Liver (tissue), 8 donors: ENCODE measurements at regions not wholly inside any gene's neighbourhood (a gene's known extent, or its start where the extent isn't known, plus 50 kb on each side); places are given as distances from the start of the nearest gene placed in this dataset.

Experiments used
- DNase-seq: peaks from one replicate; pipeline ENCODE4 v3.0.0-alpha.2; 2017; ENCODE audit warnings: low spot score
- H3K27ac ChIP-seq, 2 donors: one replicate each; pipeline ENCODE4 v1.7.0; 2013; ENCODE audit warnings: inconsistent platforms in 2 of 2, low read length in 2 of 2, control low read depth in 1 of 2, low read depth in 1 of 2, mild to moderate bottlenecking in 1 of 2
- H3K27me3 ChIP-seq, 4 donors: one replicate each; pipeline versions ENCODE4 v1.6.1 to v1.7.0; 2013; ENCODE audit warnings: low read length in 3 of 4, inconsistent platforms in 1 of 4, mild to moderate bottlenecking in 1 of 4, moderate library complexity in 1 of 4; ENCODE audit not compliant: control insufficient read depth in 4 of 4, insufficient read depth in 4 of 4
- H3K36me3 ChIP-seq, 4 donors: one replicate each; pipeline versions ENCODE4 v1.6.1 to v1.7.0; 2013; ENCODE audit warnings: low read length in 3 of 4, mild to moderate bottlenecking in 3 of 4, low read depth in 1 of 4, moderate library complexity in 1 of 4; ENCODE audit not compliant: control insufficient read depth in 4 of 4, insufficient read depth in 3 of 4
- H3K4me1 ChIP-seq, 4 donors: one replicate each; pipeline versions ENCODE4 v1.6.1 to v1.7.0; 2013; ENCODE audit warnings: low read length in 3 of 4, mild to moderate bottlenecking in 3 of 4, moderate library complexity in 1 of 4; ENCODE audit not compliant: control insufficient read depth in 4 of 4, insufficient read depth in 4 of 4
- H3K4me3 ChIP-seq, 3 donors: one replicate each; pipeline versions ENCODE4 v1.6.1 to v1.7.0; 2013; ENCODE audit warnings: low read length in 3 of 3, control low read depth in 1 of 3, low read depth in 1 of 3, mild to moderate bottlenecking in 1 of 3
- H3K9ac ChIP-seq, 2 donors: one replicate each; pipeline ENCODE4 v1.7.0; 2013; ENCODE audit warnings: low read length in 2 of 2, mild to moderate bottlenecking in 2 of 2, moderate library complexity in 2 of 2, control low read depth in 1 of 2, low read depth in 1 of 2
- H3K9me3 ChIP-seq, 4 donors: one replicate each; pipeline versions ENCODE4 v1.6.1 to v1.7.0; 2013; ENCODE audit warnings: low read length in 3 of 4; ENCODE audit not compliant: control insufficient read depth in 4 of 4
- EGR1 ChIP-seq, 2 donors: IDR thresholded peaks; 2 replicates each; pipeline ENCODE4 v1.6.1; 2016 to 2018; ENCODE audit warnings: antibody characterized with exemption in 2 of 2, low read depth in 2 of 2
- FOXA1 ChIP-seq: IDR thresholded peaks from 2 replicates; pipeline ENCODE4 v1.6.1; 2016; ENCODE audit warnings: antibody characterized with exemption
- FOXA2 ChIP-seq: IDR thresholded peaks from 2 replicates; pipeline ENCODE4 v1.6.1; 2016; ENCODE audit warnings: antibody characterized with exemption
- GABPA ChIP-seq, 2 donors: IDR thresholded peaks in 1 of 2; conservative IDR thresholded peaks in 1 of 2; 2 replicates each; pipeline ENCODE4 v1.6.1; 2016; ENCODE audit warnings: antibody characterized with exemption in 2 of 2, mild to moderate bottlenecking in 1 of 2, moderate library complexity in 1 of 2
- HNF4A ChIP-seq, 2 donors: conservative IDR thresholded peaks; 2 replicates each; pipeline ENCODE4 v1.6.1; 2016; ENCODE audit warnings: antibody characterized with exemption in 2 of 2, mild to moderate bottlenecking in 2 of 2
- HNF4G ChIP-seq: IDR thresholded peaks from 2 replicates; pipeline ENCODE4 v1.6.1; 2016; ENCODE audit warnings: antibody characterized with exemption
- JUND ChIP-seq, 2 donors: IDR thresholded peaks; 2 replicates each; pipeline ENCODE4 v1.6.1; 2016; ENCODE audit warnings: antibody characterized with exemption in 2 of 2
- NR2F2 ChIP-seq: IDR thresholded peaks from 2 replicates; pipeline ENCODE4 v1.6.1; 2016; ENCODE audit warnings: antibody characterized with exemption
- RAD21 ChIP-seq, 2 donors: IDR thresholded peaks; 2 replicates each; pipeline ENCODE4 v1.6.1; 2016; ENCODE audit warnings: antibody characterized with exemption in 2 of 2, mild to moderate bottlenecking in 2 of 2
- RXRA ChIP-seq, 2 donors: IDR thresholded peaks; 2 replicates each; pipeline ENCODE4 v1.6.1; 2017 to 2018; ENCODE audit warnings: antibody characterized with exemption in 2 of 2, mild to moderate bottlenecking in 1 of 2
- SP1 ChIP-seq: IDR thresholded peaks from 2 replicates; pipeline ENCODE4 v1.6.1; 2018; ENCODE audit warnings: antibody characterized with exemption, mild to moderate bottlenecking
- TAF1 ChIP-seq: conservative IDR thresholded peaks from 2 replicates; pipeline ENCODE4 v1.6.1; 2016; ENCODE audit warnings: antibody characterized with exemption, mild to moderate bottlenecking
- YY1 ChIP-seq: IDR thresholded peaks from 2 replicates; pipeline ENCODE4 v1.6.1; 2016; ENCODE audit warnings: antibody characterized with exemption, mild to moderate bottlenecking
- WGBS: extraction: QIAGEN DNeasy Blood & Tissue Kit; methylation state at CpG from one replicate; pipeline ENCODE4 v1.1.7; 2013; 5-methylcytosine and 5-hydroxymethylcytosine counted together
- TF ChIP-seq, protein P1 (sequence below): IDR thresholded peaks from 2 replicates; pipeline ENCODE4 v1.6.1; 2016; ENCODE audit warnings: antibody characterized with exemption
- TF ChIP-seq, protein P2 (sequence below): IDR thresholded peaks from 2 replicates; pipeline ENCODE4 v1.6.1; 2016; ENCODE audit warnings: antibody characterized with exemption
- TF ChIP-seq, protein P3 (sequence below): IDR thresholded peaks from 2 replicates; pipeline ENCODE4 v1.6.1; 2016; ENCODE audit warnings: antibody characterized with exemption
- TF ChIP-seq, protein P4 (sequence below): fragments of 150-350 bp; IDR thresholded peaks from 2 replicates; pipeline ENCODE4 v1.5.1; 2017; ENCODE audit warnings: improper control_type of control experiment, low read depth, low read length; ENCODE audit not compliant: missing input control
- TF ChIP-seq, protein P5 (sequence below): IDR thresholded peaks from 2 replicates; pipeline ENCODE4 v1.6.1; 2016; ENCODE audit warnings: antibody characterized with exemption, mild to moderate bottlenecking
- donor health status: healthy.
- donor health status: healthy.
- donor health status: healthy.
- donor health status: healthy.
- donor health status: healthy.

DNA sequence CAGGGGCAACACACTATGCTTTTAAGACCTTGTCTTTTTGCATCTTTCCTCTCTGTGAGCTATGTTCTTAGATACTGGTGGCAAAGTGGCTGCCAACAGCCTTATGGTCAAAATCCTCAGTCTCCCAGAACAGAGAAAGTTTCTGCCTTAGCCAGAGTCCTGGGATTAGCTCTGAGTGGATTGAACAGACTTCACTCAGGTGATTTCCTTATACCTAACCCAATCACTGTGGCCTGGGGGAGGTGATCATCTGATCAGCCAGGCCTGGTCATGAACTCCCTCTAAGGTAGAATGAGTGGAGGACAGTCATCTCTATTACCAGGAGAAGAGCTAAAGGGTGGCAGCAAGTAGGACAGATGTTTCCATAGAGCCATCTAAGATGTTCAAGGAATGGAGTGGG, 218.5 kb upstream of the E2F8 start:
- Histone ChIP-seq H3K27ac (no peak overlapping the region), H3K9ac (no peak overlapping the region), H3K27me3 (no peaks in the 10 kb centered on the region), H3K9me3 (no peaks in the 10 kb centered on the region), H3K36me3 (no peaks in the 10 kb centered on the region), H3K4me3 (no peak overlapping the region), H3K4me1 (no peaks in the 10 kb centered on the region)
- TF ChIP-seq, protein P1, sequence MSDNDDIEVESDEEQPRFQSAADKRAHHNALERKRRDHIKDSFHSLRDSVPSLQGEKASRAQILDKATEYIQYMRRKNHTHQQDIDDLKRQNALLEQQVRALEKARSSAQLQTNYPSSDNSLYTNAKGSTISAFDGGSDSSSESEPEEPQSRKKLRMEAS: no peak
- TF ChIP-seq TAF1 (no peak), GABPA (IDR thresholded peaks at IDR 0.05 in 1 of 2, conservative IDR thresholded peaks at IDR 0.05 in 1 of 2) (no peak), HNF4A (conservative IDR thresholded peaks at IDR 0.05) (no peak), YY1 (no peak), JUND (IDR thresholded peaks at IDR 0.05) (no peak), SP1 (no peak), EGR1 (IDR thresholded peaks at IDR 0.05; ENCODE audit: low read depth in 2 of 2) (no peak), HNF4G (no peak), FOXA2 (no peak), RXRA (IDR thresholded peaks at IDR 0.05) (no peak), RAD21 (IDR thresholded peaks at IDR 0.05) (no peak), NR2F2 (no peak)
- TF ChIP-seq, protein P2, sequence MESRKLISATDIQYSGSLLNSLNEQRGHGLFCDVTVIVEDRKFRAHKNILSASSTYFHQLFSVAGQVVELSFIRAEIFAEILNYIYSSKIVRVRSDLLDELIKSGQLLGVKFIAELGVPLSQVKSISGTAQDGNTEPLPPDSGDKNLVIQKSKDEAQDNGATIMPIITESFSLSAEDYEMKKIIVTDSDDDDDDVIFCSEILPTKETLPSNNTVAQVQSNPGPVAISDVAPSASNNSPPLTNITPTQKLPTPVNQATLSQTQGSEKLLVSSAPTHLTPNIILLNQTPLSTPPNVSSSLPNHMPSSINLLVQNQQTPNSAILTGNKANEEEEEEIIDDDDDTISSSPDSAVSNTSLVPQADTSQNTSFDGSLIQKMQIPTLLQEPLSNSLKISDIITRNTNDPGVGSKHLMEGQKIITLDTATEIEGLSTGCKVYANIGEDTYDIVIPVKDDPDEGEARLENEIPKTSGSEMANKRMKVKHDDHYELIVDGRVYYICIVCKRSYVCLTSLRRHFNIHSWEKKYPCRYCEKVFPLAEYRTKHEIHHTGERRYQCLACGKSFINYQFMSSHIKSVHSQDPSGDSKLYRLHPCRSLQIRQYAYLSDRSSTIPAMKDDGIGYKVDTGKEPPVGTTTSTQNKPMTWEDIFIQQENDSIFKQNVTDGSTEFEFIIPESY: no peak
- TF ChIP-seq, protein P3, sequence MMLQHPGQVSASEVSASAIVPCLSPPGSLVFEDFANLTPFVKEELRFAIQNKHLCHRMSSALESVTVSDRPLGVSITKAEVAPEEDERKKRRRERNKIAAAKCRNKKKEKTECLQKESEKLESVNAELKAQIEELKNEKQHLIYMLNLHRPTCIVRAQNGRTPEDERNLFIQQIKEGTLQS: no peak
- DNase-seq: no peak

DNA sequence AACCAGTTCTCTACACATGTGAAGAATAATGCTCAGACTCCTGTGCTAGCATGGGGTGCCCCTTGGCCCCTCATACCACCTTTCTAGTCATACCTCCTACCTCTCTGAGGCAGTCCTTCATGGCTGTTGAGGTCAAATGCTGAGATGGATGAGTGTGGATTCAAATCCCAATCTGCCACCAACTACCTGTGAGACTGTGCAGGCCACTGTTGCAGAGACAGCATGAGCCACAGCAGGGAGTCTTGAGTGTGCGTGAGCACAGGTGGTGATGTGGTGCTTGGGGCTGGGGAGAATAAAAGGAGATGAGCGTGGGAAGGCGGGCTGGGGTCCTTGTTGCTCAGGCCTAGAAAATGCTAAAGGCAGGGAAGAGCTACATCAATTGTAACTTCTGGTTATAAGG, 218.0 kb upstream of the E2F8 start:
- Histone ChIP-seq H3K4me1 (peaks cover 0 to 4% (median 0%) of the 10 kb centered on the region in 4 donors), H3K27me3 (no peaks in the 10 kb centered on the region), H3K9me3 (no peaks in the 10 kb centered on the region), H3K36me3 (no peaks in the 10 kb centered on the region), H3K9ac (no peak overlapping the region), H3K4me3 (no peak overlapping the region), H3K27ac (no peak overlapping the region)
- TF ChIP-seq FOXA1 (no peak), HNF4G (no peak), GABPA (IDR thresholded peaks at IDR 0.05 in 1 of 2, conservative IDR thresholded peaks at IDR 0.05 in 1 of 2) (no peak), YY1 (no peak), RXRA (IDR thresholded peaks at IDR 0.05) (no peak), JUND (IDR thresholded peaks at IDR 0.05) (no peak), EGR1 (IDR thresholded peaks at IDR 0.05; ENCODE audit: low read depth in 2 of 2) (no peak), RAD21 (IDR thresholded peaks at IDR 0.05) (no peak), FOXA2 (no peak)
- TF ChIP-seq, protein P1: no peak
- TF ChIP-seq, protein P2: no peak
- TF ChIP-seq, protein P4, sequence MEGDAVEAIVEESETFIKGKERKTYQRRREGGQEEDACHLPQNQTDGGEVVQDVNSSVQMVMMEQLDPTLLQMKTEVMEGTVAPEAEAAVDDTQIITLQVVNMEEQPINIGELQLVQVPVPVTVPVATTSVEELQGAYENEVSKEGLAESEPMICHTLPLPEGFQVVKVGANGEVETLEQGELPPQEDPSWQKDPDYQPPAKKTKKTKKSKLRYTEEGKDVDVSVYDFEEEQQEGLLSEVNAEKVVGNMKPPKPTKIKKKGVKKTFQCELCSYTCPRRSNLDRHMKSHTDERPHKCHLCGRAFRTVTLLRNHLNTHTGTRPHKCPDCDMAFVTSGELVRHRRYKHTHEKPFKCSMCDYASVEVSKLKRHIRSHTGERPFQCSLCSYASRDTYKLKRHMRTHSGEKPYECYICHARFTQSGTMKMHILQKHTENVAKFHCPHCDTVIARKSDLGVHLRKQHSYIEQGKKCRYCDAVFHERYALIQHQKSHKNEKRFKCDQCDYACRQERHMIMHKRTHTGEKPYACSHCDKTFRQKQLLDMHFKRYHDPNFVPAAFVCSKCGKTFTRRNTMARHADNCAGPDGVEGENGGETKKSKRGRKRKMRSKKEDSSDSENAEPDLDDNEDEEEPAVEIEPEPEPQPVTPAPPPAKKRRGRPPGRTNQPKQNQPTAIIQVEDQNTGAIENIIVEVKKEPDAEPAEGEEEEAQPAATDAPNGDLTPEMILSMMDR: no peak
- TF ChIP-seq, protein P3: no peak
- TF ChIP-seq, protein P5, sequence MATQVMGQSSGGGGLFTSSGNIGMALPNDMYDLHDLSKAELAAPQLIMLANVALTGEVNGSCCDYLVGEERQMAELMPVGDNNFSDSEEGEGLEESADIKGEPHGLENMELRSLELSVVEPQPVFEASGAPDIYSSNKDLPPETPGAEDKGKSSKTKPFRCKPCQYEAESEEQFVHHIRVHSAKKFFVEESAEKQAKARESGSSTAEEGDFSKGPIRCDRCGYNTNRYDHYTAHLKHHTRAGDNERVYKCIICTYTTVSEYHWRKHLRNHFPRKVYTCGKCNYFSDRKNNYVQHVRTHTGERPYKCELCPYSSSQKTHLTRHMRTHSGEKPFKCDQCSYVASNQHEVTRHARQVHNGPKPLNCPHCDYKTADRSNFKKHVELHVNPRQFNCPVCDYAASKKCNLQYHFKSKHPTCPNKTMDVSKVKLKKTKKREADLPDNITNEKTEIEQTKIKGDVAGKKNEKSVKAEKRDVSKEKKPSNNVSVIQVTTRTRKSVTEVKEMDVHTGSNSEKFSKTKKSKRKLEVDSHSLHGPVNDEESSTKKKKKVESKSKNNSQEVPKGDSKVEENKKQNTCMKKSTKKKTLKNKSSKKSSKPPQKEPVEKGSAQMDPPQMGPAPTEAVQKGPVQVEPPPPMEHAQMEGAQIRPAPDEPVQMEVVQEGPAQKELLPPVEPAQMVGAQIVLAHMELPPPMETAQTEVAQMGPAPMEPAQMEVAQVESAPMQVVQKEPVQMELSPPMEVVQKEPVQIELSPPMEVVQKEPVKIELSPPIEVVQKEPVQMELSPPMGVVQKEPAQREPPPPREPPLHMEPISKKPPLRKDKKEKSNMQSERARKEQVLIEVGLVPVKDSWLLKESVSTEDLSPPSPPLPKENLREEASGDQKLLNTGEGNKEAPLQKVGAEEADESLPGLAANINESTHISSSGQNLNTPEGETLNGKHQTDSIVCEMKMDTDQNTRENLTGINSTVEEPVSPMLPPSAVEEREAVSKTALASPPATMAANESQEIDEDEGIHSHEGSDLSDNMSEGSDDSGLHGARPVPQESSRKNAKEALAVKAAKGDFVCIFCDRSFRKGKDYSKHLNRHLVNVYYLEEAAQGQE: no peak
- DNase-seq: no peak
- 93% methylated on average over 3 of the region's 3 CpGs for WGBS
